GM12878 (cell line): ENCODE measurements at regions not wholly inside any gene's neighbourhood (a gene's known extent, or its start where the extent isn't known, plus 50 kb on each side); places are given as distances from the start of the nearest gene placed in this dataset.

Experiments
- ATAC-seq: fragments of 200-7000 bp; cut with Tn5 transposase; 3 replicates; pipeline ENCODE4 v1.9.1; 2020; ENCODE audit warnings: mild to moderate bottlenecking, moderate library complexity
- BruUV-seq: library from RNA; stranded (reverse); fragments of 400-500 nt; replicated peaks from 2 replicates; lab custom pipeline; 2021; lab: Mats Ljungman, UMichigan
- CTCF ChIA-PET: fragments of 300-600 bp; sonication (Branson Sonifier 250); formaldehyde crosslinking; extraction: SDS; loops from one replicate; lab custom pipeline; 2021; ENCODE audit warnings: inconsistent platforms; lab: Yijun Ruan, JAX
- POLR2A ChIA-PET: fragments of 350-600 bp; formaldehyde crosslinking; extraction: SDS; loops from one replicate; lab custom pipeline; 2021; ENCODE audit warnings: inconsistent platforms; lab: Charles Lee
- RAD21 ChIA-PET: fragments of 300-600 bp; sonication (Branson Sonifier 250); formaldehyde crosslinking; loops from one replicate; lab custom pipeline; 2023; ENCODE audit warnings: antibody characterized with exemption; ENCODE audit not compliant: unreplicated experiment; lab: Charles Lee
- SMC1A ChIA-PET: fragments of 300-600 bp; sonication (Branson Sonifier 250); formaldehyde crosslinking; loops from one replicate; lab custom pipeline; 2023; ENCODE audit not compliant: unreplicated experiment, uncharacterized antibody; lab: Charles Lee
- DNase-seq: peaks from one replicate; pipeline ENCODE4 v3.0.0-alpha.2; 2011; ENCODE audit warnings: low read depth, low spot score
- FAIRE-seq: peaks from 3 replicates; lab custom pipeline; 2011; peaks lifted over from hg19 to GRCh38; lab: Jason Lieb, UNC
- H2AFZ ChIP-seq: 2 replicates; pipeline ENCODE4 v1.6.0; 2011; ENCODE audit warnings: low read depth, low read length, control low read depth; ENCODE audit not compliant: control insufficient read depth
- H3K27ac ChIP-seq: 2 replicates; pipeline ENCODE4 v1.5.1; 2011; ENCODE audit warnings: control low read depth; ENCODE audit not compliant: control insufficient read depth, insufficient read depth
- H3K27me3 ChIP-seq, 2 experiments: replicated peaks in 1 of 2; 2 replicates each; pipeline versions ENCODE4 v1.6.0 to v1.6.1; 2011; ENCODE audit warnings: low read length in 1 of 2; ENCODE audit not compliant: control insufficient read depth in 2 of 2, insufficient read depth in 2 of 2
- H3K36me3 ChIP-seq, 2 experiments: 2 replicates each; pipeline ENCODE4 v1.5.1; 2011; ENCODE audit warnings: low read length in 1 of 2; ENCODE audit not compliant: control insufficient read depth in 2 of 2, insufficient read depth in 2 of 2
- H3K4me1 ChIP-seq: 2 replicates; pipeline ENCODE4 v1.6.1; 2011; ENCODE audit warnings: mild to moderate bottlenecking, low read length, moderate library complexity, mixed read lengths; ENCODE audit not compliant: control insufficient read depth, insufficient read depth
- H3K4me2 ChIP-seq: 2 replicates; pipeline ENCODE4 v1.6.0; 2011; ENCODE audit warnings: control low read depth; ENCODE audit not compliant: control insufficient read depth, insufficient read depth
- H3K4me3 ChIP-seq: fragments of 200-600 bp; sonication (generic); 2 replicates; pipeline ENCODE4 v1.5.1; 2016
- H3K79me2 ChIP-seq: 2 replicates; pipeline ENCODE4 v1.6.0; 2011; ENCODE audit warnings: low read length; ENCODE audit not compliant: control insufficient read depth, insufficient read depth
- H3K9ac ChIP-seq: 2 replicates; pipeline ENCODE4 v1.8.0; 2011; ENCODE audit warnings: low read length, control low read depth, mixed read lengths; ENCODE audit not compliant: control insufficient read depth, insufficient read depth
- H3K9me3 ChIP-seq: replicated peaks from 3 replicates; pipeline ENCODE4 v1.5.1; 2011; ENCODE audit warnings: mild to moderate bottlenecking, low read length; ENCODE audit not compliant: control insufficient read depth, insufficient read depth
- H4K20me1 ChIP-seq: 2 replicates; pipeline ENCODE4 v1.6.0; 2011; ENCODE audit not compliant: control insufficient read depth, insufficient read depth
- BHLHE40 ChIP-seq, 2 experiments: fragments of 450-650 bp in 1 of 2; IDR thresholded peaks; 2 replicates each; pipeline ENCODE4 v1.6.1; 2011 to 2017; ENCODE audit warnings: low read depth in 2 of 2, borderline replicate concordance in 1 of 2, improper control_type of control experiment in 1 of 2, low read length in 1 of 2, mild to moderate bottlenecking in 1 of 2
- KDM1A ChIP-seq: fragments of 200-600 bp; sonication (generic); IDR thresholded peaks from 2 replicates; pipeline ENCODE4 v1.6.1; 2016; ENCODE audit warnings: borderline replicate concordance
- NFIC ChIP-seq: IDR thresholded peaks from 2 replicates; pipeline ENCODE4 v1.6.1; 2012; ENCODE audit warnings: low read depth, mild to moderate bottlenecking, inconsistent platforms, low read length, moderate library complexity
- NR2F1 ChIP-seq: fragments of 450-650 bp; conservative IDR thresholded peaks from 2 replicates; pipeline ENCODE4 v1.6.1; 2017; ENCODE audit warnings: mild to moderate bottlenecking
- SMAD5 ChIP-seq: IDR thresholded peaks from 2 replicates; pipeline ENCODE4 v1.6.1; 2016; ENCODE audit warnings: antibody characterized with exemption, low read depth
- STAT1 ChIP-seq: fragments of 450-650 bp; conservative IDR thresholded peaks from 2 replicates; pipeline ENCODE4 v1.6.1; 2014; ENCODE audit warnings: antibody characterized with exemption, mild to moderate bottlenecking
- ZNF217 ChIP-seq: fragments of 450-650 bp; IDR thresholded peaks from 2 replicates; pipeline ENCODE4 v1.6.1; 2017; ENCODE audit warnings: antibody characterized with exemption, mild to moderate bottlenecking
- WGBS: methylation state at CpG from one replicate; pipeline ENCODE4 v1.1.6; 2016; ENCODE audit warnings: low lambda C conversion rate; ENCODE audit not compliant: insufficient replicate concordance, insufficient coverage; ENCODE audit errors: missing lambda C conversion rate; 5-methylcytosine and 5-hydroxymethylcytosine counted together
- in situ Hi-C: fragments of 300-500 bp; cut with MboI; formaldehyde crosslinking; loops from 9 replicates; pipeline ENCODE4 v1.14.3; 2018; ENCODE audit warnings: mixed read lengths
- intact Hi-C: fragments of 100-400 bp; cut with micrococcal nuclease; formaldehyde crosslinking; loops from one replicate; pipeline ENCODE4 v1.14.2; 2022; ENCODE audit not compliant: unreplicated experiment
- TF ChIP-seq, protein P1 (sequence below): fragments of 450-650 bp; IDR thresholded peaks from 2 replicates; pipeline ENCODE4 v1.6.1; 2017; ENCODE audit warnings: mild to moderate bottlenecking, moderate library complexity
- TF ChIP-seq, protein P2 (sequence below): IDR thresholded peaks from 2 replicates; pipeline ENCODE4 v1.6.1; 2012; ENCODE audit warnings: low read depth, low read length, improper control_type of control experiment

DNA sequence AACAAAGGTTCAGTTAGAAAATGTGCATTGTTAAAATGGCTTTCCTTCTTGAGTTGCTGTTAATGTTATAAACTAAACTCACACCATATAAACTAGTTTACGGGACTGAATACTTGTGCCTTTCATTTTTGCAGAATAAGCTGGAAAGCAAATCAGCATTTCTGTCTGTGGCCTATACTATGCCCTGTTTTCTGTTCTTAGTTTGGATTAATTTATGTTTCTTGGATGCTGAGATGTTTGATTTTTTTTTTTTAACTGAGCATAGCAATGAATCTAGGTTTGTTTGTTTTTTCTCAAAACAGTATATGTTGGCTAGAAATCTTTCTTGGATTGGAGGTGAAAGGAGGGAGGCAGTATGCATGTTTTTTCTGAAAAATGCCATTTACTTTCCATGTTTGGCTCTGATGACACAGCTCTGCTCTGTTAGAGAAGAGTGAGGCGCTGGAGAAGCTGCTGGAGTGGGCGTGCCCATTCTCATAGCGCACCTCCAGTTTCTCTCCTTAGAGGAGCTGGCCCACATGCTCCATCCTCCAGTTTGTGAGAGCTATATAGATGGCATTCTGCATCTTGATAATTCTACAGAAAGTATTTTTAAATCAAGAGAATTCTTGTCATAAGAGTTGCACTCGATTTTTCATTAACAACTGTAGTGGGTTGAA, 423.6 kb upstream of the TPM1 start (continued):
- TF ChIP-seq, protein P1, sequence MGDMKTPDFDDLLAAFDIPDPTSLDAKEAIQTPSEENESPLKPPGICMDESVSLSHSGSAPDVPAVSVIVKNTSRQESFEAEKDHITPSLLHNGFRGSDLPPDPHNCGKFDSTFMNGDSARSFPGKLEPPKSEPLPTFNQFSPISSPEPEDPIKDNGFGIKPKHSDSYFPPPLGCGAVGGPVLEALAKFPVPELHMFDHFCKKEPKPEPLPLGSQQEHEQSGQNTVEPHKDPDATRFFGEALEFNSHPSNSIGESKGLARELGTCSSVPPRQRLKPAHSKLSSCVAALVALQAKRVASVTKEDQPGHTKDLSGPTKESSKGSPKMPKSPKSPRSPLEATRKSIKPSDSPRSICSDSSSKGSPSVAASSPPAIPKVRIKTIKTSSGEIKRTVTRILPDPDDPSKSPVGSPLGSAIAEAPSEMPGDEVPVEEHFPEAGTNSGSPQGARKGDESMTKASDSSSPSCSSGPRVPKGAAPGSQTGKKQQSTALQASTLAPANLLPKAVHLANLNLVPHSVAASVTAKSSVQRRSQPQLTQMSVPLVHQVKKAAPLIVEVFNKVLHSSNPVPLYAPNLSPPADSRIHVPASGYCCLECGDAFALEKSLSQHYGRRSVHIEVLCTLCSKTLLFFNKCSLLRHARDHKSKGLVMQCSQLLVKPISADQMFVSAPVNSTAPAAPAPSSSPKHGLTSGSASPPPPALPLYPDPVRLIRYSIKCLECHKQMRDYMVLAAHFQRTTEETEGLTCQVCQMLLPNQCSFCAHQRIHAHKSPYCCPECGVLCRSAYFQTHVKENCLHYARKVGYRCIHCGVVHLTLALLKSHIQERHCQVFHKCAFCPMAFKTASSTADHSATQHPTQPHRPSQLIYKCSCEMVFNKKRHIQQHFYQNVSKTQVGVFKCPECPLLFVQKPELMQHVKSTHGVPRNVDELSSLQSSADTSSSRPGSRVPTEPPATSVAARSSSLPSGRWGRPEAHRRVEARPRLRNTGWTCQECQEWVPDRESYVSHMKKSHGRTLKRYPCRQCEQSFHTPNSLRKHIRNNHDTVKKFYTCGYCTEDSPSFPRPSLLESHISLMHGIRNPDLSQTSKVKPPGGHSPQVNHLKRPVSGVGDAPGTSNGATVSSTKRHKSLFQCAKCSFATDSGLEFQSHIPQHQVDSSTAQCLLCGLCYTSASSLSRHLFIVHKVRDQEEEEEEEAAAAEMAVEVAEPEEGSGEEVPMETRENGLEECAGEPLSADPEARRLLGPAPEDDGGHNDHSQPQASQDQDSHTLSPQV: no peak
- TF ChIP-seq, protein P2, sequence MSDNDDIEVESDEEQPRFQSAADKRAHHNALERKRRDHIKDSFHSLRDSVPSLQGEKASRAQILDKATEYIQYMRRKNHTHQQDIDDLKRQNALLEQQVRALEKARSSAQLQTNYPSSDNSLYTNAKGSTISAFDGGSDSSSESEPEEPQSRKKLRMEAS: no peak

DNA sequence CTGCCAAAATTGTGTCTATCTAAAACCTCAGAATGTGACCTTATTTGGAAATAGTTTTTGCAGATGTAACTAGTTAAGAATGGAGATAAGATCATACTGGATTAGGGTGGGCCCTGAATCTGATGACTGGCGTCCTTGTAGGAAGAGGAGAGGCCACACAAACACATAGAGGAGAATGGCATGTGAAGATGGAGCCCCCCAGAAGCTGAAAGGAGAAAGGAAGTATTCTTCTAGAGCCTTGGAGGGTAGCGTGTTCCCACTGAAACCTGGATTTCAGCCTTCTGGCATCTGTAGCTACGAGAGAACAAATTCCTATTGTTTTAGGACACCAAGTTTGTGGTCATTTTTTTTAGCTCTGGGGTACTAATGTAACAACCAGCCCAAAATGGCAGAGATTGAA, 423.0 kb upstream of the TPM1 start:
- Histone ChIP-seq H3K27ac (no peak overlapping the region), H3K36me3 (no peaks in the 10 kb centered on the region), H3K4me1 (no peaks in the 10 kb centered on the region), H3K9me3 (no peaks in the 10 kb centered on the region), H3K9ac (no peak overlapping the region), H4K20me1 (no peaks in the 10 kb centered on the region), H3K27me3 (no peaks in the 10 kb centered on the region; a peak in 1 of 4 replicates), H3K79me2 (no peaks in the 10 kb centered on the region), H3K4me2 (no peak overlapping the region), H3K4me3 (no peak overlapping the region), H2AFZ (no peak overlapping the region)
- TF ChIP-seq STAT1 (no peak), BHLHE40 (IDR thresholded peaks at IDR 0.05; ENCODE audit: borderline replicate concordance in 1 of 2, low read depth in 2 of 2, low read length in 1 of 2) (no peak), SMAD5 (no peak), ZNF217 (no peak), NFIC (no peak), KDM1A (no peak), NR2F1 (no peak)
- FAIRE-seq (no peak), ATAC-seq (no peak), DNase-seq (no peak)
- POLR2A ChIA-PET: no interaction called here
- SMC1A ChIA-PET: no interaction called here
- intact Hi-C loops: no loop called here
- WGBS: 11% methylated on average over 3 of the region's 3 CpGs
- no TSS peak for BruUV-seq
- in situ Hi-C loops: no loop called here
- RAD21 ChIA-PET: no interaction called here
- CTCF ChIA-PET: no interaction called here
